OCI-LY1 (cell line): ENCODE measurements at regions not wholly inside any gene's neighbourhood (a gene's known extent, or its start where the extent isn't known, plus 50 kb on each side); places are given as distances from the start of the nearest gene placed in this dataset.

Source experiments
- EZH2 ChIP-seq: fragments of 200-600 bp; sonication (generic), shearing (Covaris generic); IDR thresholded peaks from 2 replicates; pipeline ENCODE4 v1.8.0; 2017; ENCODE audit warnings: borderline replicate concordance, mixed run types, mild to moderate bottlenecking, antibody characterized with exemption, low read length, moderate library complexity, mixed read lengths
- TF ChIP-seq, protein P1 (sequence below): fragments of 200-600 bp; sonication (generic), shearing (Covaris generic); IDR thresholded peaks from 2 replicates; pipeline ENCODE4 v1.5.1; 2017; ENCODE audit warnings: mild to moderate bottlenecking, antibody characterized with exemption, low read length, moderate library complexity, mixed read lengths

DNA sequence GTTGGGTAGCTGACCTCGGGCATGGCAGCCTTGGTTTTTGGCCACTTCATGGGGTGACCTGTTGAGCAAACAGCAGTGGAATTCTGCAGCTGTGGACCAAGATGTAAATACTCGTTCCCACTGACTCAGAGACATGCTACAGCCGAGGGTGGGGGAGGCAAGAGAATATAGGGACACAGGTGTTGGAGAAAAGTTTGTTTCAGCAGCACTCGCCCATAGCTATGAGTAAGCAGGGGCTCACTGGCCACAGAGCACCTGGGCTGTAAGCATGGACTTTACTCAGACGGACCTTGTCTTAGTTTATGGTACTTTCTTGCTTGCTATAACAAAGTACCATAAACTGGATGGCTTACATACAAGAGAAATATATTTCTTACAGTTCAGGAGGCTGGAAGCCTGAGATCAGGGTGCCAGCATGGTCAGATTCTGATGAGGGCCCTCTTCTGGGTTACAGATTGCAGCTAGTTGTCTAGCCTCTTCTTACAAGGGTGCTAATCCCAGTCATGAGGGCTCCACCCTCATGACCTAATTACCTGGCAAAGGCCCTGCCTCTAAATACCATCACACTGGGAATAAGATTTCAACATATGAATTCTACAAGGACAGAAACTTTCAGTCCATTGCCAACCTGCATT is 437.2 kb upstream of the DAB1 start:
- TF ChIP-seq, protein P1, sequence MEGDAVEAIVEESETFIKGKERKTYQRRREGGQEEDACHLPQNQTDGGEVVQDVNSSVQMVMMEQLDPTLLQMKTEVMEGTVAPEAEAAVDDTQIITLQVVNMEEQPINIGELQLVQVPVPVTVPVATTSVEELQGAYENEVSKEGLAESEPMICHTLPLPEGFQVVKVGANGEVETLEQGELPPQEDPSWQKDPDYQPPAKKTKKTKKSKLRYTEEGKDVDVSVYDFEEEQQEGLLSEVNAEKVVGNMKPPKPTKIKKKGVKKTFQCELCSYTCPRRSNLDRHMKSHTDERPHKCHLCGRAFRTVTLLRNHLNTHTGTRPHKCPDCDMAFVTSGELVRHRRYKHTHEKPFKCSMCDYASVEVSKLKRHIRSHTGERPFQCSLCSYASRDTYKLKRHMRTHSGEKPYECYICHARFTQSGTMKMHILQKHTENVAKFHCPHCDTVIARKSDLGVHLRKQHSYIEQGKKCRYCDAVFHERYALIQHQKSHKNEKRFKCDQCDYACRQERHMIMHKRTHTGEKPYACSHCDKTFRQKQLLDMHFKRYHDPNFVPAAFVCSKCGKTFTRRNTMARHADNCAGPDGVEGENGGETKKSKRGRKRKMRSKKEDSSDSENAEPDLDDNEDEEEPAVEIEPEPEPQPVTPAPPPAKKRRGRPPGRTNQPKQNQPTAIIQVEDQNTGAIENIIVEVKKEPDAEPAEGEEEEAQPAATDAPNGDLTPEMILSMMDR = no peak
- TF ChIP-seq EZH2 = no peak
